ENCODE measurements at regions not wholly inside any gene's neighbourhood (a gene's known extent, or its start where the extent isn't known, plus 50 kb on each side); places are given as distances from the start of the nearest gene placed in this dataset.

- Histone ChIP-seq H3K4me1 (ENCODE audit: control insufficient read depth, insufficient read depth, low read length) (peaks cover 21% of the 10 kb centered on the region), H3K36me3 (ENCODE audit: control insufficient read depth, insufficient read depth, low read length) (no peaks in the 10 kb centered on the region), H3K27ac (ENCODE audit: low read length) (no peak overlapping the region), H3K4me3 (ENCODE audit: low read length) (no peak overlapping the region), H3K9me3 (ENCODE audit: control insufficient read depth, insufficient read depth, low read length) (no peaks in the 10 kb centered on the region), H3K27me3 (ENCODE audit: control insufficient read depth, insufficient read depth, low read length) (no peaks in the 10 kb centered on the region)
- no peaks in the 10 kb centered on the region for H3K9me3 Mint-ChIP-seq
- peak overlapping the region; percentile 67 to 88 for H3K27ac Mint-ChIP-seq
- DNase-seq (peak in 1 of 2 donors; percentile 12), ATAC-seq (peak in 1 of 3 donors; percentile 63)
- no peak for TF ChIP-seq CTCF (IDR thresholded peaks at IDR 0.05)
- H3K4me3 Mint-ChIP-seq, result peak overlapping the region; percentile 77
- 38% methylated on average over 1 of the region's 6 CpGs for WGBS (ENCODE audit: insufficient coverage)
- no peaks in the 10 kb centered on the region for H3K27me3 Mint-ChIP-seq (ENCODE audit: low read depth in 2 of 2)
- peaks cover 30 to 31% of the 10 kb centered on the region in 2 donors for H3K4me1 Mint-ChIP-seq
- intact Hi-C loops (cut with micrococcal nuclease), result loop anchor here (5.0 kb wide), 1 partner anchor 40 kb away; no protein-coding TSS in a partner anchor
- H3K36me3 Mint-ChIP-seq, result no peaks in the 10 kb centered on the region
Measured at GRCh38 chr5:68407311-68408239, 192.0 kb downstream of the PIK3R1 start.

DNA sequence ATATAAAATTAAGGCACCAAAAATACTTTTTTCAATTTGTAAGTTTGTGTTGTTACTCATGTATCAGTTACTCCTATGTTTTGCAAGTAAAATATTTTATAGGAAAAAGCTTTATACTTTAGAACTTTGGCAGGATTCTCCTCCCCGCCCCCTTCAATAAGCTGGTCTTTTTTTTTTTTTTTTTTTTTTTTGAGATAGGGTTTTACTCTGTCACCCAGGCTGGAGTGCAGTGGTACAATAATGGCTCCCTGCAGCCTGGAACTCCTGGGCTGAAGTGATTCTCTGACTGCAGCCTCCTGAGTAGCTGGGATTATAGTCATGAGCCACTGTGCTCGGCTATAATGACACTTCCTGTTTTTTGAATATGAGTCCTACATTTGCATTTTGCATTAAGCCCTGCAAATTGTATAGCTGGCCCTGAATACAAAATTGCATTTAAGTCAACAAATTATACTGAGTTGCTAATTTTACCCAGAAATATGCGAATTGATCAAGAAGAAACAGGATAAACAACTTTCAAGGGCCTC lies 192.9 kb downstream of the PIK3R1 start:
- H3K9me3 Mint-ChIP-seq, result no peaks in the 10 kb centered on the region
- H3K36me3 Mint-ChIP-seq, result no peaks in the 10 kb centered on the region
- no peaks in the 10 kb centered on the region for H3K9me3 ChIP-seq (ENCODE audit: control insufficient read depth, insufficient read depth, low read length)
- no peaks in the 10 kb centered on the region for H3K36me3 ChIP-seq (ENCODE audit: control insufficient read depth, insufficient read depth, low read length)
- no peaks in the 10 kb centered on the region for H3K27me3 Mint-ChIP-seq (ENCODE audit: low read depth in 2 of 2)
- H3K27me3 ChIP-seq (ENCODE audit: control insufficient read depth, insufficient read depth, low read length), result no peaks in the 10 kb centered on the region
- no peak overlapping the region for H3K4me3 Mint-ChIP-seq
- no peak overlapping the region for H3K4me3 ChIP-seq (ENCODE audit: low read length)
- no peak for ATAC-seq
- no peak overlapping the region for H3K27ac Mint-ChIP-seq
- intact Hi-C loops (cut with micrococcal nuclease), result loop anchor here (5.0 kb wide), 1 partner anchor 41 kb away; no protein-coding TSS in a partner anchor
- no peak for DNase-seq
- peaks cover 21% of the 10 kb centered on the region for H3K4me1 ChIP-seq (ENCODE audit: control insufficient read depth, insufficient read depth, low read length)
- no peak overlapping the region for H3K27ac ChIP-seq (ENCODE audit: low read length)
- peaks cover 30 to 31% of the 10 kb centered on the region in 2 donors for H3K4me1 Mint-ChIP-seq
- WGBS (ENCODE audit: insufficient coverage), result 73% methylated on average over 2 of the region's 3 CpGs
- no peak for TF ChIP-seq CTCF (IDR thresholded peaks at IDR 0.05)

GRCh38 chr5:68409259-68409658 lies 193.7 kb downstream of the PIK3R1 start:
- Histone ChIP-seq H3K27ac (ENCODE audit: low read length) (no peak overlapping the region), H3K4me1 (ENCODE audit: control insufficient read depth, insufficient read depth, low read length) (peaks cover 21% of the 10 kb centered on the region), H3K9me3 (ENCODE audit: control insufficient read depth, insufficient read depth, low read length) (no peaks in the 10 kb centered on the region), H3K27me3 (ENCODE audit: control insufficient read depth, insufficient read depth, low read length) (no peaks in the 10 kb centered on the region), H3K4me3 (ENCODE audit: low read length) (no peak overlapping the region), H3K36me3 (ENCODE audit: control insufficient read depth, insufficient read depth, low read length) (no peaks in the 10 kb centered on the region)
- TF ChIP-seq CTCF (IDR thresholded peaks at IDR 0.05), result no peak
- Mint-ChIP-seq H3K4me1 (peaks cover 30% of the 10 kb centered on the region in 2 donors), H3K9me3 (no peaks in the 10 kb centered on the region), H3K27ac (no peak overlapping the region), H3K36me3 (no peaks in the 10 kb centered on the region), H3K27me3 (ENCODE audit: low read depth in 2 of 2) (no peaks in the 10 kb centered on the region), H3K4me3 (no peak overlapping the region)
- no peak for DNase-seq
- no peak for ATAC-seq
- intact Hi-C loops (cut with micrococcal nuclease), result loop anchor here (5.0 kb wide), 1 partner anchor 42 kb away; no protein-coding TSS in a partner anchor
- 99% methylated on average over 3 of the region's 3 CpGs for WGBS (ENCODE audit: insufficient coverage)
